Heart left ventricle (tissue), 13 donors: ENCODE measurements at regions not wholly inside any gene's neighbourhood (a gene's known extent, or its start where the extent isn't known, plus 50 kb on each side); places are given as distances from the start of the nearest gene placed in this dataset.

Source experiments
- POLR2A ChIP-seq, 2 donors: fragments of 450-650 bp; IDR thresholded peaks; one replicate each; pipeline ENCODE4 v1.6.1; 2017; ENCODE audit warnings: antibody characterized with exemption in 2 of 2, mild to moderate bottlenecking in 2 of 2, moderate library complexity in 2 of 2
- TF ChIP-seq, protein P1 (sequence below), 12 donors: fragments of 200-600 bp; sonication (generic) in 4 of 12; IDR thresholded peaks; one replicate each; pipeline versions ENCODE4 v1.5.0 to v1.8.0; 2018 to 2022; ENCODE audit warnings: antibody characterized with exemption in 12 of 12, mild to moderate bottlenecking in 5 of 12
- donor health status: ischemic (EF 13 %, LVEDD 7.1; RV severe dilation, severe dysfunction).
- donor health status: DM: no; HTN: yes; CAD: no.
- donor health status: DM: no; HTN: no; CAD: no.
- donor health status: ischemic (EF 25% LVEDD 6.9; RV normal size, moderate dysfunction).
- donor health status: ischemic (EF 25% LVEDD 5.7; RV mildly dilated, moderate dysfunction).
- donor health status: ischemic (EF 35%, LVEDD 5.7; RV mildly dilated, moderate dysfunction).
- donor health status: nonischemic (EF 11% LVEDD 7.7; RV severe dilation, severe dysfunction).
- donor health status: DM: yes; HTN: yes; CAD: no.
- donor health status: PGD.
- donor health status: ischemic (EF 29% LVEDD 5.4; RV normal size, mild dysfunction).
- donor health status: nonischemic (EF 23%, LVEDD 6.1; RV moderate dilation, normal function).

DNA sequence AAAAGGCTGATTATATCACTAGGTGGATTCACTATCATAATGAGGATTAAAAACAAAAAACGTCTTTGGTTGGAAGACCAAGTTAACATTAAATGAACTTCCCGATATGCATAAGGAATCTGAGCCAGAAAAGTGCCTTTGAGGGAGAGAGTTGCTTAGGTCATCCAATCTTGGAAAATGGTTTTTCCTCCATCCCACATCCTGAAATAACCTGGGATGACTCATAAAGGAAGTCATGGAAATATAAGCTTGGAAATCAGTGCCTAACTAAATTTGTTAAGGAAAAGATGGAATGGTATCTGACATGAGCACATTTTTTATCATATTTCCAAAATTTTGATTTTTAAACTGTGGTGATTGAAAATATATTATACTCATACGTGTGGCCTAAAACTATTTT, 66.0 kb downstream of the KBTBD8 start:
- TF ChIP-seq, protein P1, sequence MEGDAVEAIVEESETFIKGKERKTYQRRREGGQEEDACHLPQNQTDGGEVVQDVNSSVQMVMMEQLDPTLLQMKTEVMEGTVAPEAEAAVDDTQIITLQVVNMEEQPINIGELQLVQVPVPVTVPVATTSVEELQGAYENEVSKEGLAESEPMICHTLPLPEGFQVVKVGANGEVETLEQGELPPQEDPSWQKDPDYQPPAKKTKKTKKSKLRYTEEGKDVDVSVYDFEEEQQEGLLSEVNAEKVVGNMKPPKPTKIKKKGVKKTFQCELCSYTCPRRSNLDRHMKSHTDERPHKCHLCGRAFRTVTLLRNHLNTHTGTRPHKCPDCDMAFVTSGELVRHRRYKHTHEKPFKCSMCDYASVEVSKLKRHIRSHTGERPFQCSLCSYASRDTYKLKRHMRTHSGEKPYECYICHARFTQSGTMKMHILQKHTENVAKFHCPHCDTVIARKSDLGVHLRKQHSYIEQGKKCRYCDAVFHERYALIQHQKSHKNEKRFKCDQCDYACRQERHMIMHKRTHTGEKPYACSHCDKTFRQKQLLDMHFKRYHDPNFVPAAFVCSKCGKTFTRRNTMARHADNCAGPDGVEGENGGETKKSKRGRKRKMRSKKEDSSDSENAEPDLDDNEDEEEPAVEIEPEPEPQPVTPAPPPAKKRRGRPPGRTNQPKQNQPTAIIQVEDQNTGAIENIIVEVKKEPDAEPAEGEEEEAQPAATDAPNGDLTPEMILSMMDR (IDR thresholded peaks at IDR 0.05): no peak
- no peak for TF ChIP-seq POLR2A (IDR thresholded peaks at IDR 0.05)
